ENCODE measurements at regions not wholly inside any gene's neighbourhood (a gene's known extent, or its start where the extent isn't known, plus 50 kb on each side); places are given as distances from the start of the nearest gene placed in this dataset.

GRCh38 chr10:117610321-117610720 is 67.8 kb downstream of the EMX2 start:
- TF ChIP-seq CTCF (conservative IDR thresholded peaks at IDR 0.05 in 1 of 2, IDR thresholded peaks at IDR 0.05 in 1 of 2; ENCODE audit: low read depth in 1 of 2, low read length in 2 of 2) (no peak), EZH2 (IDR thresholded peaks at IDR 0.05; ENCODE audit: low read length, missing control alignments) (no peak)
